ENCODE measurements at regions not wholly inside any gene's neighbourhood (a gene's known extent, or its start where the extent isn't known, plus 50 kb on each side); places are given as distances from the start of the nearest gene placed in this dataset.

- Histone ChIP-seq H2AFZ (ENCODE audit: low read length) (no peak overlapping the region), H3K4me2 (ENCODE audit: low read length) (no peak overlapping the region), H3K79me2 (ENCODE audit: low read length) (no peaks in the 10 kb centered on the region), H3K4me1 (ENCODE audit: insufficient read depth, low read length) (no peaks in the 10 kb centered on the region), H3K27ac (ENCODE audit: low read length) (no peak overlapping the region), H3K4me3 (ENCODE audit: low read length) (no peak overlapping the region), H4K20me1 (ENCODE audit: low read length) (no peaks in the 10 kb centered on the region), H3F3A (ENCODE audit: low read length, unreplicated experiment) (no peaks in the 10 kb centered on the region), H3K27me3 (ENCODE audit: low read length) (peaks cover 21% of the 10 kb centered on the region), H3K9me2 (replicated peaks; ENCODE audit: low read length) (no peaks in the 10 kb centered on the region), H3K9ac (ENCODE audit: low read length) (no peak overlapping the region), H3K36me3 (ENCODE audit: low read depth, low read length) (no peaks in the 10 kb centered on the region), H3K9me3 (ENCODE audit: low read length) (no peaks in the 10 kb centered on the region)
- no TSS peak for BruUV-seq (replicated peaks)
- POLR2A ChIA-PET (ENCODE audit: unreplicated experiment), result no interaction called here
- CTCF ChIA-PET, result interaction anchor here (0.5 kb wide), 1 partner anchor 143 kb away, joined by 3 read pairs; no protein-coding TSS in a partner anchor
- intact Hi-C loops (cut with micrococcal nuclease), result no loop called here
- no peak for ATAC-seq
- TF ChIP-seq EZH2 (IDR thresholded peaks at IDR 0.05; ENCODE audit: low read length, unreplicated experiment), result no peak
- TF ChIP-seq CTCF (conservative IDR thresholded peaks at IDR 0.05; ENCODE audit: low read depth, low read length), result no peak
- TF ChIP-seq EZH2phosphoT487 (IDR thresholded peaks at IDR 0.05; ENCODE audit: borderline replicate concordance, low read length), result no peak
- no peak for DNase-seq
Observed at GRCh38 chr12:72168851-72169250, 103.3 kb upstream of the TRHDE start.

DNA sequence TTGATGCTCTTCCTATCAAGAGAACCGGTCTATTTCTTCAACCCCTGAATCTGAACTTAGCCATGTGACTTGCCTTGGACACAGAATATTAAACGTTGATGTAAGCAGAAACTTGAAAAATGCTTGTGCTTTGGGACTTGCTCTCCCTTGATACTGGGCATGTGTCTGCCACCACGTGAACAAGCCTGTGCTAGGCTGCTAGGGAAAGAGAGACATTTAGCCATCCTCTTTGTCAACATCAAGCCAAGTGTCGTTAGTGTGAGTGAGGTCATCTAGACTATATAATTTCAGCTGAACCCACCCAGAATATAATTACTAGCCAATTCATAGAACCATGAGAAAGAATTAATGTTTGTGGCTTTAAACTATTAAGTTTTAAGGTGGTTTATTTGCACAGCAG lies 98.2 kb upstream of the TRHDE start:
- POLR2A ChIA-PET (ENCODE audit: unreplicated experiment), result no interaction called here
- TF ChIP-seq EZH2phosphoT487 (IDR thresholded peaks at IDR 0.05; ENCODE audit: borderline replicate concordance, low read length), result no peak
- TF ChIP-seq EZH2 (IDR thresholded peaks at IDR 0.05; ENCODE audit: low read length, unreplicated experiment), result no peak
- no peak for TF ChIP-seq CTCF (conservative IDR thresholded peaks at IDR 0.05; ENCODE audit: low read depth, low read length)
- ATAC-seq, result no peak
- BruUV-seq (replicated peaks), result no TSS peak
- Histone ChIP-seq H3F3A (ENCODE audit: low read length, unreplicated experiment) (no peaks in the 10 kb centered on the region), H3K79me2 (ENCODE audit: low read length) (no peaks in the 10 kb centered on the region), H3K4me3 (ENCODE audit: low read length) (no peak overlapping the region), H2AFZ (ENCODE audit: low read length) (no peak overlapping the region), H3K27ac (ENCODE audit: low read length) (no peak overlapping the region), H3K4me2 (ENCODE audit: low read length) (no peak overlapping the region), H3K9me3 (ENCODE audit: low read length) (no peaks in the 10 kb centered on the region), H3K27me3 (ENCODE audit: low read length) (peaks cover 5% of the 10 kb centered on the region; the same call in 1 of the 2 replicates), H3K9me2 (replicated peaks; ENCODE audit: low read length) (no peaks in the 10 kb centered on the region), H3K9ac (ENCODE audit: low read length) (no peak overlapping the region), H4K20me1 (ENCODE audit: low read length) (no peaks in the 10 kb centered on the region), H3K4me1 (ENCODE audit: insufficient read depth, low read length) (no peaks in the 10 kb centered on the region), H3K36me3 (ENCODE audit: low read depth, low read length) (no peaks in the 10 kb centered on the region)
- CTCF ChIA-PET, result no interaction called here
- DNase-seq, result no peak
- intact Hi-C loops (cut with micrococcal nuclease), result no loop called here

GRCh38 chr12:72178244-72178643 lies 93.9 kb upstream of the TRHDE start:
- Histone ChIP-seq H3K9me3 (ENCODE audit: low read length) (no peaks in the 10 kb centered on the region), H3K4me3 (ENCODE audit: low read length) (no peak overlapping the region), H3K9me2 (replicated peaks; ENCODE audit: low read length) (no peaks in the 10 kb centered on the region), H4K20me1 (ENCODE audit: low read length) (no peaks in the 10 kb centered on the region), H3K4me2 (ENCODE audit: low read length) (no peak overlapping the region), H3K79me2 (ENCODE audit: low read length) (no peaks in the 10 kb centered on the region), H3K4me1 (ENCODE audit: insufficient read depth, low read length) (no peaks in the 10 kb centered on the region), H3K27me3 (ENCODE audit: low read length) (0 out of 2 replicates have a peak, but pooled peaks cover 4% of the 10 kb centered on the region), H3K27ac (ENCODE audit: low read length) (no peak overlapping the region), H3K9ac (ENCODE audit: low read length) (no peak overlapping the region), H3F3A (ENCODE audit: low read length, unreplicated experiment) (no peaks in the 10 kb centered on the region), H3K36me3 (ENCODE audit: low read depth, low read length) (no peaks in the 10 kb centered on the region), H2AFZ (ENCODE audit: low read length) (no peak overlapping the region)
- ATAC-seq (no peak), DNase-seq (no peak)
- POLR2A ChIA-PET (ENCODE audit: unreplicated experiment), result no interaction called here
- CTCF ChIA-PET, result no interaction called here
- no TSS peak for BruUV-seq (replicated peaks)
- intact Hi-C loops (cut with micrococcal nuclease), result no loop called here
- TF ChIP-seq EZH2 (IDR thresholded peaks at IDR 0.05; ENCODE audit: low read length, unreplicated experiment) (no peak), EZH2phosphoT487 (IDR thresholded peaks at IDR 0.05; ENCODE audit: borderline replicate concordance, low read length) (no peak), CTCF (conservative IDR thresholded peaks at IDR 0.05; ENCODE audit: low read depth, low read length) (no peak)
